DOHH2 (cell line): ENCODE measurements at regions not wholly inside any gene's neighbourhood (a gene's known extent, or its start where the extent isn't known, plus 50 kb on each side); places are given as distances from the start of the nearest gene placed in this dataset.
"Not testable (repeated sequence)": the region's sequence is repeated elsewhere in the genome, so short reads cannot be mapped to it uniquely, and the experiment has no call there.

Experiments
- H3F3A ChIP-seq: fragments of 200-600 bp; sonication (generic), shearing (Covaris generic); 2 replicates; pipeline ENCODE4 v1.6.0; 2016; ENCODE audit warnings: antibody characterized with exemption, mild to moderate bottlenecking; ENCODE audit not compliant: control insufficient read depth, insufficient read depth
- H3K27ac ChIP-seq: fragments of 200-600 bp; sonication (generic); 2 replicates; pipeline ENCODE4 v1.5.1; 2014; ENCODE audit warnings: low read depth, mild to moderate bottlenecking, low read length, moderate library complexity
- H3K27me3 ChIP-seq: fragments of 200-600 bp; sonication (generic); 2 replicates; pipeline ENCODE4 v1.6.1; 2014; ENCODE audit warnings: mild to moderate bottlenecking, low read length, mixed read lengths; ENCODE audit not compliant: control insufficient read depth
- H3K36me3 ChIP-seq: fragments of 200-600 bp; sonication (generic); 2 replicates; pipeline ENCODE4 v1.6.1; 2014; ENCODE audit warnings: mild to moderate bottlenecking, low read length, moderate library complexity, mixed read lengths; ENCODE audit not compliant: control insufficient read depth
- H3K4me1 ChIP-seq: fragments of 200-600 bp; sonication (generic); 2 replicates; pipeline ENCODE4 v1.6.1; 2014; ENCODE audit warnings: mild to moderate bottlenecking, low read length, mixed read lengths; ENCODE audit not compliant: control insufficient read depth
- H3K4me2 ChIP-seq: fragments of 200-600 bp; sonication (generic); 2 replicates; pipeline ENCODE4 v1.6.0; 2014; ENCODE audit warnings: mild to moderate bottlenecking, low read length, moderate library complexity
- H3K4me3 ChIP-seq: fragments of 200-600 bp; sonication (generic); 2 replicates; pipeline ENCODE4 v1.5.1; 2014; ENCODE audit warnings: mild to moderate bottlenecking, low read length, mixed read lengths
- H3K79me2 ChIP-seq: fragments of 200-600 bp; sonication (generic); 2 replicates; pipeline ENCODE4 v1.6.1; 2014; ENCODE audit warnings: mild to moderate bottlenecking, low read length, mixed read lengths; ENCODE audit not compliant: control insufficient read depth
- H3K9me2 ChIP-seq: fragments of 200-600 bp; sonication (generic); replicated peaks from 2 replicates; pipeline ENCODE4 v1.6.1; 2014; ENCODE audit warnings: mild to moderate bottlenecking, low read length, mixed read lengths; ENCODE audit not compliant: control insufficient read depth
- H3K9me3 ChIP-seq: fragments of 200-600 bp; sonication (generic); 2 replicates; pipeline ENCODE4 v1.6.1; 2014; ENCODE audit warnings: antibody characterized with exemption, low read length, mixed read lengths; ENCODE audit not compliant: control insufficient read depth, insufficient read depth
- H4K20me1 ChIP-seq: fragments of 200-600 bp; sonication (generic); 2 replicates; pipeline ENCODE4 v1.6.0; 2014; ENCODE audit warnings: low read depth, mild to moderate bottlenecking, antibody characterized with exemption, low read length, moderate library complexity; ENCODE audit not compliant: control insufficient read depth, insufficient read depth
- CTCF ChIP-seq: fragments of 200-600 bp; sonication (generic); IDR thresholded peaks from one replicate; pipeline ENCODE4 v1.5.1; 2014; ENCODE audit warnings: antibody characterized with exemption, mild to moderate bottlenecking, low read depth, low read length; ENCODE audit not compliant: poor library complexity, severe bottlenecking
- EZH2phosphoT487 ChIP-seq: fragments of 200-600 bp; sonication (generic); IDR thresholded peaks from 2 replicates; pipeline ENCODE4 v1.6.1; 2017; ENCODE audit warnings: borderline replicate concordance, mild to moderate bottlenecking, antibody characterized with exemption, low read length, moderate library complexity, mixed read lengths

- TF ChIP-seq EZH2phosphoT487: no peak
- no peak for TF ChIP-seq CTCF
- Histone ChIP-seq H3K9me3 (peaks cover 5% of the 10 kb centered on the region), H3K4me1 (peaks cover 39% of the 10 kb centered on the region), H3F3A (no peaks in the 10 kb centered on the region), H3K4me2 (no peak overlapping the region), H3K79me2 (no peaks in the 10 kb centered on the region), H3K36me3 (no peaks in the 10 kb centered on the region), H3K27ac (no peak overlapping the region), H3K27me3 (no peaks in the 10 kb centered on the region), H3K4me3 (no peak overlapping the region), H3K9me2 (no peaks in the 10 kb centered on the region), H4K20me1 (no peaks in the 10 kb centered on the region)
These were observed 127.5 kb downstream of the MC4R start for GRCh38 chr18:60245096-60245495.

- not testable (repeated sequence) for H3K9me3 ChIP-seq, H3F3A ChIP-seq, H3K79me2 ChIP-seq, H3K36me3 ChIP-seq, H3K27me3 ChIP-seq, H4K20me1 ChIP-seq, H3K9me2 ChIP-seq, H3K4me3 ChIP-seq
- Histone ChIP-seq H3K4me1 (peaks cover 29% of the 10 kb centered on the region), H3K4me2 (peak overlapping the region; percentile 17), H3K27ac (peak overlapping the region; percentile 34)
These were observed 133.4 kb downstream of the MC4R start for GRCh38 chr18:60239024-60239710.

- Histone ChIP-seq H3K4me2 (no peak overlapping the region), H3K36me3 (no peaks in the 10 kb centered on the region), H3K9me3 (no peaks in the 10 kb centered on the region), H3K27ac (no peak overlapping the region), H3F3A (no peaks in the 10 kb centered on the region), H3K4me3 (no peak overlapping the region), H3K27me3 (no peaks in the 10 kb centered on the region), H3K9me2 (no peaks in the 10 kb centered on the region), H4K20me1 (no peaks in the 10 kb centered on the region), H3K4me1 (peaks cover 32% of the 10 kb centered on the region), H3K79me2 (no peaks in the 10 kb centered on the region)
- TF ChIP-seq EZH2phosphoT487: no peak
- no peak for TF ChIP-seq CTCF
These were observed 137.4 kb downstream of the MC4R start for GRCh38 chr18:60235164-60235563.

GRCh38 chr18:60232541-60232940 is 140.0 kb downstream of the MC4R start:
- Histone ChIP-seq H4K20me1 (no peaks in the 10 kb centered on the region), H3K9me2 (no peaks in the 10 kb centered on the region), H3F3A (no peaks in the 10 kb centered on the region), H3K4me1 (peaks cover 13% of the 10 kb centered on the region), H3K4me2 (no peak overlapping the region), H3K36me3 (no peaks in the 10 kb centered on the region), H3K27ac (no peak overlapping the region), H3K79me2 (no peaks in the 10 kb centered on the region), H3K9me3 (no peaks in the 10 kb centered on the region), H3K4me3 (no peak overlapping the region), H3K27me3 (no peaks in the 10 kb centered on the region)
- TF ChIP-seq CTCF (no peak), EZH2phosphoT487 (no peak)
